ENCODE measurements at regions not wholly inside any gene's neighbourhood (a gene's known extent, or its start where the extent isn't known, plus 50 kb on each side); places are given as distances from the start of the nearest gene placed in this dataset.

DNA sequence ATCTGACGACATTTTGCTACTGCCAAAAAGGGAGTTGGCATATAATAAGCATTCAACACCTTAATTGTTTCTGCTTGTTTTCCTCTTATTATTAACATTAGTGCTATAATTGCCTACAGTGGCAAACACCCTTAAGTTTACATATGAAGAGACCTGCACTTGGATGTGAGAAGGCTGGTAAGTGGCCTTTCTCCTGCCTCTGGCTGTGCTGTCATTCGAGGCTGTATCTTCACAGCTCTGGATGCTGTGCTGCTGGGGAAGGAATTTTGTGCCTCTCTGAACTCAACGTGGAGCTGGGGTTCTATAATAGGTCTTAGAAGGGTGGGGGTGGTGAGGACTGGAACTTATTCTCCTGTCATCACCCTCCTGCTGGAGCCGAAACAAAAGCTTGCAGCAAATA, 385.9 kb downstream of the EMP1 start:
- no peak for TF ChIP-seq ZNF384 (IDR thresholded peaks at IDR 0.05)
- no peak for TF ChIP-seq SP1 (IDR thresholded peaks at IDR 0.05)
- TF ChIP-seq BHLHE40 (IDR thresholded peaks at IDR 0.05; ENCODE audit: borderline replicate concordance), result no peak
- TF ChIP-seq ARNT (IDR thresholded peaks at IDR 0.05), result no peak
- no peak for TF ChIP-seq TARDBP (IDR thresholded peaks at IDR 0.05)
- TF ChIP-seq, protein P1, sequence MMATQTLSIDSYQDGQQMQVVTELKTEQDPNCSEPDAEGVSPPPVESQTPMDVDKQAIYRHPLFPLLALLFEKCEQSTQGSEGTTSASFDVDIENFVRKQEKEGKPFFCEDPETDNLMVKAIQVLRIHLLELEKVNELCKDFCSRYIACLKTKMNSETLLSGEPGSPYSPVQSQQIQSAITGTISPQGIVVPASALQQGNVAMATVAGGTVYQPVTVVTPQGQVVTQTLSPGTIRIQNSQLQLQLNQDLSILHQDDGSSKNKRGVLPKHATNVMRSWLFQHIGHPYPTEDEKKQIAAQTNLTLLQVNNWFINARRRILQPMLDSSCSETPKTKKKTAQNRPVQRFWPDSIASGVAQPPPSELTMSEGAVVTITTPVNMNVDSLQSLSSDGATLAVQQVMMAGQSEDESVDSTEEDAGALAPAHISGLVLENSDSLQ (IDR thresholded peaks at IDR 0.05), result no peak
- TF ChIP-seq SUZ12 (IDR thresholded peaks at IDR 0.05), result no peak
- no peak for TF ChIP-seq FOXK2 (IDR thresholded peaks at IDR 0.05)
- no peak for TF ChIP-seq NFRKB (IDR thresholded peaks at IDR 0.05)

All from HEK293T (cell line).